ENCODE measurements at regions not wholly inside any gene's neighbourhood (a gene's known extent, or its start where the extent isn't known, plus 50 kb on each side); places are given as distances from the start of the nearest gene placed in this dataset.
"Not testable (repeated sequence)": the region's sequence is repeated elsewhere in the genome, so short reads cannot be mapped to it uniquely, and the experiment has no call there.

- H3K27ac ChIP-seq: no peak overlapping the region
- TF ChIP-seq CTCF (conservative IDR thresholded peaks at IDR 0.05; ENCODE audit: low read depth): no peak
- DNase-seq (ENCODE audit: low spot score): no peak
- POLR2A ChIA-PET (ENCODE audit: low non-redundant PET): no interaction called here
- CTCF ChIA-PET: interaction anchor here (0.6 to 0.7 kb wide), 2 partner anchors 44 to 234 kb away, joined by 3 read pairs; no protein-coding TSS in a partner anchor
Measured at GRCh38 chr12:112710414-112710813, 81.1 kb upstream of the RPH3A start.

- POLR2A ChIA-PET (ENCODE audit: low non-redundant PET): interaction anchor here (0.6 kb wide), 1 partner anchor 442 kb away, joined by 3 read pairs; no protein-coding TSS in a partner anchor
Measured at GRCh38 chr12:112711026-112711425, 80.5 kb upstream of the RPH3A start.

GRCh38 chr12:112711507-112711906 is 80.0 kb upstream of the RPH3A start:
- CTCF ChIA-PET: no interaction called here
- no peak overlapping the region for H3K27ac ChIP-seq
- no peak for TF ChIP-seq CTCF (conservative IDR thresholded peaks at IDR 0.05; ENCODE audit: low read depth)
- no peak for DNase-seq (ENCODE audit: low spot score)
- POLR2A ChIA-PET (ENCODE audit: low non-redundant PET): interaction anchor here (0.6 kb wide), 1 partner anchor 441 kb away, joined by 3 read pairs; no protein-coding TSS in a partner anchor

More at GRCh38 chr12:112711026-112711425, 80.5 kb upstream of the RPH3A start:
- TF ChIP-seq CTCF (conservative IDR thresholded peaks at IDR 0.05; ENCODE audit: low read depth): no peak
- DNase-seq (ENCODE audit: low spot score): no peak
- CTCF ChIA-PET: no interaction called here
- H3K27ac ChIP-seq: no peak overlapping the region

- CTCF ChIA-PET; DNase-seq (ENCODE audit: low spot score); H3K27ac ChIP-seq; POLR2A ChIA-PET (ENCODE audit: low non-redundant PET): not testable (repeated sequence)
Measured at GRCh38 chr12:112712751-112713150, 78.8 kb upstream of the RPH3A start.

GRCh38 chr12:112713471-112713870 is 78.1 kb upstream of the RPH3A start:
- ChIA-PET POLR2A (ENCODE audit: low non-redundant PET) (no interaction called here), CTCF (no interaction called here)
- H3K27ac ChIP-seq: no peak overlapping the region
- no peak for TF ChIP-seq CTCF (conservative IDR thresholded peaks at IDR 0.05; ENCODE audit: low read depth)
- no peak for DNase-seq (ENCODE audit: low spot score)

- CTCF ChIA-PET: interaction anchor here (0.5 kb wide), 1 partner anchor 769 kb away, joined by 3 read pairs; no protein-coding TSS in a partner anchor
- POLR2A ChIA-PET (ENCODE audit: low non-redundant PET): no interaction called here
- TF ChIP-seq CTCF (conservative IDR thresholded peaks at IDR 0.05; ENCODE audit: low read depth): no peak
- no peak for DNase-seq (ENCODE audit: low spot score)
- H3K27ac ChIP-seq: no peak overlapping the region
Measured at GRCh38 chr12:112714166-112714710, 77.3 kb upstream of the RPH3A start.
